Gastrocnemius medialis (tissue), 4 donors: ENCODE measurements at regions not wholly inside any gene's neighbourhood (a gene's known extent, or its start where the extent isn't known, plus 50 kb on each side); places are given as distances from the start of the nearest gene placed in this dataset.

ENCODE experiments used
- ATAC-seq, 2 donors: fragments of 150-250 bp; one replicate each; pipeline ENCODE4 v1.9.1; 2016
- DNase-seq, 2 donors: peaks; one replicate each; pipeline ENCODE4 v3.0.0-alpha.2; 2019
- H3K27ac ChIP-seq, 4 donors: fragments of 200-600 bp; sonication (generic); 1 replicate in 1 of 4; 2 replicates in 3 of 4; pipeline ENCODE4 v1.5.1; 2016 to 2018; ENCODE audit warnings: mild to moderate bottlenecking in 2 of 4, moderate library complexity in 1 of 4
- H3K27me3 ChIP-seq, 3 donors: fragments of 200-600 bp; sonication (generic) in 2 of 3; 1 replicate in 1 of 3; 2 replicates in 2 of 3; pipeline versions ENCODE4 v1.5.1 to v1.6.0; 2016 to 2019; ENCODE audit warnings: mild to moderate bottlenecking in 1 of 3, moderate library complexity in 1 of 3
- H3K36me3 ChIP-seq, 2 donors: fragments of 200-600 bp; sonication (generic) in 1 of 2; one replicate each; pipeline ENCODE4 v1.5.1; 2017 to 2018
- H3K4me1 ChIP-seq, 2 donors: fragments of 200-600 bp; sonication (generic) in 1 of 2; one replicate each; pipeline ENCODE4 v1.5.1; 2016 to 2017; ENCODE audit warnings: mild to moderate bottlenecking in 2 of 2
- H3K4me3 ChIP-seq, 4 donors: fragments of 200-600 bp; sonication (generic) in 3 of 4; 1 replicate in 1 of 4; 2 replicates in 3 of 4; pipeline ENCODE4 v1.5.1; 2016 to 2019; ENCODE audit warnings: mild to moderate bottlenecking in 2 of 4
- H3K9me3 ChIP-seq, 3 donors: fragments of 200-600 bp; sonication (generic) in 2 of 3; 1 replicate in 1 of 3; 2 replicates in 2 of 3; pipeline ENCODE4 v1.5.1; 2016 to 2019
- POLR2A ChIP-seq, 2 donors: fragments of 450-650 bp; IDR thresholded peaks; one replicate each; pipeline ENCODE4 v1.6.1; 2017; ENCODE audit warnings: antibody characterized with exemption in 2 of 2, mild to moderate bottlenecking in 2 of 2, moderate library complexity in 2 of 2
- in situ Hi-C, 4 donors: fragments of 200-750 bp; cut with MboI; loops; one replicate each; pipeline versions ENCODE4 v1.15.0 to v1.8.0; 2017; ENCODE audit warnings: low sequenced_read_pairs in 4 of 4
- intact Hi-C: fragments of 100-400 bp; cut with DNase I; formaldehyde crosslinking; loops from one replicate; pipeline ENCODE4 v1.15.1; 2023; ENCODE audit warnings: low total_unique reads
- TF ChIP-seq, protein P1 (sequence below), 5 experiments: fragments of 450-650 bp in 3 of 5; fragments of 200-600 bp in 2 of 5; sonication (generic) in 2 of 5; IDR thresholded peaks in 4 of 5; conservative IDR thresholded peaks in 1 of 5; 1 replicate in 4 of 5; 2 replicates in 1 of 5; pipeline ENCODE4 v1.5.1; 2016 to 2019; ENCODE audit warnings: antibody characterized with exemption in 5 of 5, mild to moderate bottlenecking in 3 of 5, moderate library complexity in 3 of 5

DNA sequence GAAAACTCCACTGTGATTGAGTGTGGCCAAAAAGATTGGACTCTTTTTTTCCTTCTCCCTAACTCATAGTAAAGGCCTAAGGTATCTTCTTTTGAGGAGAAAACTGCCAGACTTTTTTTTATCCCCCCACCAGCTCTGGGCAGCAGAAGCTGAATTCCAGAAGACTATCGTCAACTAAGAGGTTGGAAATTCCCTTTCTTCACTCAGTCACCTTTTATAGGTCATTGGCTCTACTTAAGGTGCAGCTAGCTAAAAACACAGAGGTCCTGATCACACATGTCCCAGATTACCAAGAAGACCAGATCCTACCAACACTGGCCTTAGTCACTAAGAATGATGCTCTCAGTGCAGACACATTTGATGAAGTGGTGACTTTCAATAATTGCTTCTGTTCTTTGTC is 1441.2 kb downstream of the PLA2G4A start:
- Histone ChIP-seq H3K27me3 (no peaks in the 10 kb centered on the region), H3K4me3 (no peak overlapping the region), H3K9me3 (no peaks in the 10 kb centered on the region), H3K27ac (no peak overlapping the region), H3K4me1 (no peaks in the 10 kb centered on the region), H3K36me3 (no peaks in the 10 kb centered on the region)
- no peak for DNase-seq
- intact Hi-C loops = no loop called here
- no peak for ATAC-seq
- TF ChIP-seq, protein P1, sequence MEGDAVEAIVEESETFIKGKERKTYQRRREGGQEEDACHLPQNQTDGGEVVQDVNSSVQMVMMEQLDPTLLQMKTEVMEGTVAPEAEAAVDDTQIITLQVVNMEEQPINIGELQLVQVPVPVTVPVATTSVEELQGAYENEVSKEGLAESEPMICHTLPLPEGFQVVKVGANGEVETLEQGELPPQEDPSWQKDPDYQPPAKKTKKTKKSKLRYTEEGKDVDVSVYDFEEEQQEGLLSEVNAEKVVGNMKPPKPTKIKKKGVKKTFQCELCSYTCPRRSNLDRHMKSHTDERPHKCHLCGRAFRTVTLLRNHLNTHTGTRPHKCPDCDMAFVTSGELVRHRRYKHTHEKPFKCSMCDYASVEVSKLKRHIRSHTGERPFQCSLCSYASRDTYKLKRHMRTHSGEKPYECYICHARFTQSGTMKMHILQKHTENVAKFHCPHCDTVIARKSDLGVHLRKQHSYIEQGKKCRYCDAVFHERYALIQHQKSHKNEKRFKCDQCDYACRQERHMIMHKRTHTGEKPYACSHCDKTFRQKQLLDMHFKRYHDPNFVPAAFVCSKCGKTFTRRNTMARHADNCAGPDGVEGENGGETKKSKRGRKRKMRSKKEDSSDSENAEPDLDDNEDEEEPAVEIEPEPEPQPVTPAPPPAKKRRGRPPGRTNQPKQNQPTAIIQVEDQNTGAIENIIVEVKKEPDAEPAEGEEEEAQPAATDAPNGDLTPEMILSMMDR (IDR thresholded peaks at IDR 0.05 in 4 of 5, conservative IDR thresholded peaks at IDR 0.05 in 1 of 5) = no peak
- TF ChIP-seq POLR2A (IDR thresholded peaks at IDR 0.05) = no peak
- in situ Hi-C loops = no loop called here

DNA sequence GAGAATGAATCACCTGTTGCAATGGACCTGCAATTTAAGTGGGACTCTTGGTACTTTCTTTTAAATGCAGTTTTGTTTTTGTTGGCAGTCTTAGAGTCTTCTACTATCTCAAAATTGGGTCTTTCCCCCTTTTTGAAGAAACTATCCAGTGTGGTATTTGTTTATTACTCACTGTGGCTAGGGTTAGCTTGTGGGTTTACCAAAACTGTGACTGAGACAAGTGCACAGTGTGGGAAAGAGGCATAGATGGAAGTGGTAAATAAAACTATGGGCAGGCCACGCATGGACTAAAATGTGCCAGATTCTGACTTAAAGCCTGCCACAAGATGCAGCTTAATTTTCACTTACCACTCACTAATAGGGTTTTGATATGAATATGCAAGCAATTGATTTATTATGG is 1441.7 kb downstream of the PLA2G4A start:
- H3K36me3 ChIP-seq = no peaks in the 10 kb centered on the region
- intact Hi-C loops (no loop called here), in situ Hi-C loops (no loop called here)
- no peak for TF ChIP-seq POLR2A (IDR thresholded peaks at IDR 0.05)
- TF ChIP-seq, protein P1 (IDR thresholded peaks at IDR 0.05 in 4 of 5, conservative IDR thresholded peaks at IDR 0.05 in 1 of 5) = no peak
- DNase-seq = no peak
- H3K27me3 ChIP-seq = no peaks in the 10 kb centered on the region
- H3K4me3 ChIP-seq = no peak overlapping the region
- H3K9me3 ChIP-seq = no peaks in the 10 kb centered on the region
- H3K4me1 ChIP-seq = no peaks in the 10 kb centered on the region
- H3K27ac ChIP-seq = no peak overlapping the region
- no peak for ATAC-seq

DNA sequence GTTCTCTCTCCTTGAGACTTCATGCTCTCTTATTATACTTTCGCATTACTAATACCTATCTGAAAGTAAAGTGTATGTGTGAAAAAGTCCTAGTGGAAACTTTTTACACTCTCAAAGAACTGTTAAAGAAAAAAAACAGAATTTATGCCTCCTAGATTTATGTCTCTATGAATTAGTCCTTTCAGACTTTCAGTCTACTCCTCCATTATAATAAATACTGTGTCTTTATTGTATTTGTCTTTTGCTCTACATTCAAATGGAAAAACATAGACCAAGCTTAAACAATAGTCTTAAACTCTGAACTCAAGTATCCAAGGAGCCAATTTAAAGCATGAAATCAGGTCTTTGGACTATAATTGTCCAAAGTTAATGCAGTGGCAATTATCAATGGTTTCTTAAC is 1449.0 kb downstream of the PLA2G4A start:
- in situ Hi-C loops = no loop called here
- no peak for TF ChIP-seq POLR2A (IDR thresholded peaks at IDR 0.05)
- TF ChIP-seq, protein P1 (IDR thresholded peaks at IDR 0.05 in 4 of 5, conservative IDR thresholded peaks at IDR 0.05 in 1 of 5) = no peak

DNA sequence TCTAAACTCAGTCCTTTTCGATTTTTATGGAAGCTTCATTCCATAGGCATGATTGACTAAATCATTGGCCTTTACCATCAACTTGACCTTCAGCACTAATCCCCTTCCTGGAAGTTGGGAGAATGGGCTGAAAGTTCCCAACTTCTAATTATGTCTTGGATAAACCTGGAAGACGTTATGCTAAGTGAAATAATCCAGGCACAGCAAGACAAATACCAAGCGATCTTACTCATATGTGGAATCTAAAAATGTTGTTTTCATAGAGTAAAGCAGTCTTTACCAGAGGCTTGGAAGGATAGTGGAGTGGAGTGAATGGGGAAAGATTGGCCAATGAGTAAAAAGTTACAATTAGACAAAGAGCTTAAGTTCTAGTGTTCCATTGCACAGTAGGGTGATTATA is 1453.2 kb downstream of the PLA2G4A start:
- H3K27me3 ChIP-seq = no peaks in the 10 kb centered on the region
- no peak overlapping the region for H3K4me3 ChIP-seq
- no peak for TF ChIP-seq POLR2A (IDR thresholded peaks at IDR 0.05)
- TF ChIP-seq, protein P1 (IDR thresholded peaks at IDR 0.05 in 4 of 5, conservative IDR thresholded peaks at IDR 0.05 in 1 of 5) = no peak
- no peaks in the 10 kb centered on the region for H3K9me3 ChIP-seq
- intact Hi-C loops = no loop called here
- H3K4me1 ChIP-seq = no peaks in the 10 kb centered on the region
- ATAC-seq = no peak
- no peak for DNase-seq
- no peaks in the 10 kb centered on the region for H3K36me3 ChIP-seq
- no peak overlapping the region for H3K27ac ChIP-seq
- in situ Hi-C loops = no loop called here

More for the DNA sequence above, 1449.0 kb downstream of the PLA2G4A start:
- H3K4me1 ChIP-seq = no peaks in the 10 kb centered on the region
- H3K36me3 ChIP-seq = no peaks in the 10 kb centered on the region
- ATAC-seq (no peak), DNase-seq (no peak)
- no peaks in the 10 kb centered on the region for H3K9me3 ChIP-seq
- intact Hi-C loops = no loop called here
- no peak overlapping the region for H3K27ac ChIP-seq
- no peaks in the 10 kb centered on the region for H3K27me3 ChIP-seq
- no peak overlapping the region for H3K4me3 ChIP-seq

DNA sequence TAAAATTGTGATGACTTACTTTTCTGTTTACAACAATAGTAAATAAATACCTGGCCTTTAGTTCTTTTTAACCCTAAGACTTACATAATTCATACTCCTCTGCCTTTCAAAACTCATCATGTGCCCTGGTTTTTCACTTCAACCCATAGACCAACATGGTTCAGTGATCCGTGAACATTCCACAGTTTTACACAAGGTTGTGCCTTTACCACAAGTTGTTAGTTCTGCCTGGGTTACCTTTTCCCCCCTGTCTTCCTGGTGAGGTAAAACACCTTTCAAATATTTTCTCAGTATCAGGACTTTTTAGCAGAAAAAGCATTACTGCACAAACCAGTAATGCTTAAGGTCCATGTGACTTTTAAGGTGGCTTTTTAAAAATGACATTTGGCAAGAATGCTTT is 1466.4 kb downstream of the PLA2G4A start:
- DNase-seq (no peak), ATAC-seq (no peak)
- no peaks in the 10 kb centered on the region for H3K36me3 ChIP-seq
- no peaks in the 10 kb centered on the region for H3K4me1 ChIP-seq
- no peaks in the 10 kb centered on the region for H3K9me3 ChIP-seq
- H3K27me3 ChIP-seq = no peaks in the 10 kb centered on the region
- TF ChIP-seq, protein P1 (IDR thresholded peaks at IDR 0.05 in 4 of 5, conservative IDR thresholded peaks at IDR 0.05 in 1 of 5) = no peak
- no peak for TF ChIP-seq POLR2A (IDR thresholded peaks at IDR 0.05)
- no peak overlapping the region for H3K4me3 ChIP-seq
- in situ Hi-C loops (no loop called here), intact Hi-C loops (no loop called here)
- no peak overlapping the region for H3K27ac ChIP-seq
